Lung (tissue), 11 donors: ENCODE measurements at regions not wholly inside any gene's neighbourhood (a gene's known extent, or its start where the extent isn't known, plus 50 kb on each side); places are given as distances from the start of the nearest gene placed in this dataset.

Experiments used
- ATAC-seq: fragments of 200-7000 bp; cut with Tn5 transposase; one replicate; pipeline ENCODE4 v1.9.1; 2020; ENCODE audit warnings: moderate number of reproducible peaks; ENCODE audit not compliant: insufficient read depth, low FRiP score
- DNase-seq, 3 donors: peaks; one replicate each; pipeline ENCODE4 v3.0.0-alpha.2; 2013 to 2017
- H3K27ac ChIP-seq, 2 donors: one replicate each; pipeline ENCODE4 v1.5.1; 2013; ENCODE audit warnings: mild to moderate bottlenecking in 2 of 2, moderate library complexity in 2 of 2, control low read depth in 1 of 2, inconsistent platforms in 1 of 2, low read depth in 1 of 2, low read length in 1 of 2
- H3K27me3 ChIP-seq, 3 donors: one replicate each; pipeline ENCODE4 v1.5.1; 2013; ENCODE audit warnings: low read length in 2 of 3; ENCODE audit not compliant: control insufficient read depth in 3 of 3, insufficient read depth in 3 of 3
- H3K36me3 ChIP-seq, 4 donors: one replicate each; pipeline ENCODE4 v1.5.1; 2013; ENCODE audit warnings: low read length in 4 of 4, mild to moderate bottlenecking in 1 of 4, moderate library complexity in 1 of 4; ENCODE audit not compliant: control insufficient read depth in 4 of 4, insufficient read depth in 4 of 4
- H3K4me1 ChIP-seq, 5 donors: one replicate each; pipeline ENCODE4 v1.5.1; 2013; ENCODE audit warnings: low read length in 5 of 5, mild to moderate bottlenecking in 2 of 5, moderate library complexity in 1 of 5; ENCODE audit not compliant: control insufficient read depth in 5 of 5, insufficient read depth in 5 of 5
- H3K4me3 ChIP-seq: one replicate; pipeline ENCODE4 v1.5.1; 2013; ENCODE audit warnings: mild to moderate bottlenecking, control low read depth, moderate library complexity
- H3K9ac ChIP-seq, 2 donors: one replicate each; pipeline ENCODE4 v1.5.1; 2013; ENCODE audit warnings: low read length in 2 of 2, control low read depth in 1 of 2; ENCODE audit not compliant: insufficient read depth in 1 of 2
- H3K9me3 ChIP-seq, 4 donors: one replicate each; pipeline ENCODE4 v1.5.1; 2013; ENCODE audit warnings: low read length in 3 of 4, mild to moderate bottlenecking in 1 of 4, moderate library complexity in 1 of 4; ENCODE audit not compliant: control insufficient read depth in 4 of 4, insufficient read depth in 3 of 4
- CTCF ChIP-seq: IDR thresholded peaks from 2 replicates; pipeline ENCODE4 v1.5.1; 2012; ENCODE audit warnings: mild to moderate bottlenecking; ENCODE audit errors: control extremely low read depth, extremely low read depth
- WGBS, 2 donors: extraction: QIAGEN DNeasy Blood & Tissue Kit; methylation state at CpG; one replicate each; pipeline ENCODE4 v1.1.7; 2013; 5-methylcytosine and 5-hydroxymethylcytosine counted together
- donor health status: control.
- donor health status: control.
- donor health status: Bipolar disorder and iron deficiency.
- donor health status: healthy.
- donor health status: DM: yes; HTN: yes; CAD: no.

GRCh38 chr2:47724221-47724981, 58.5 kb upstream of the MSH6 start:
- DNase-seq = no peak
- Histone ChIP-seq H3K4me1 (no peaks in the 10 kb centered on the region), H3K9ac (no peak overlapping the region), H3K9me3 (no peaks in the 10 kb centered on the region), H3K4me3 (no peak overlapping the region), H3K27me3 (no peaks in the 10 kb centered on the region), H3K36me3 (no peaks in the 10 kb centered on the region), H3K27ac (no peak overlapping the region)
- no peak for ATAC-seq
- WGBS, 2 donors = 84 to 85% methylated on average over 9 of the region's 9 CpGs
- no peak for TF ChIP-seq CTCF

- WGBS, 2 donors = 92 to 93% methylated on average over 8 of the region's 8 CpGs
- no peak for DNase-seq
These were observed 61.6 kb upstream of the MSH6 start for GRCh38 chr2:47721296-47721695.

DNA sequence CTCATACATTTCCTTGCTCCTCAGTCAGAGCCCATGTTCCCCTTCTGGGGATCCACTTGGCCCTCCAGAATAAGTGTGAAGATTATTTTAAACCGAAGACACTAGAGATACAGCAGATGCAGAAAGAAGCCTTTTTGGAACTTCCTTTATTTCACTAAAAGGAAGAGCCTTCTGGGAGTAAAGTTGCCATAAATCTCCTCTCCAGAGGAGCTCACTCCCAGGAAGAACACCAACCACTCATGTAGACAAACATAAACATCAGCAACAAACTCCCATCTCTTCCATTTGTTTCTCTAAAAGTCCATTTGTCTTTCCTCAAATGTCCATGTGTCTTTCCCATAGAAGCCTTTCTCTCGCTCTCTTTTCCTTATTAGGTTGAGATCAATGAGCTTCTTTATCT, 62.4 kb upstream of the MSH6 start:
- Histone ChIP-seq H3K4me3 (no peak overlapping the region), H3K36me3 (no peaks in the 10 kb centered on the region), H3K27me3 (no peaks in the 10 kb centered on the region), H3K27ac (no peak overlapping the region), H3K4me1 (no peaks in the 10 kb centered on the region), H3K9me3 (no peaks in the 10 kb centered on the region), H3K9ac (no peak overlapping the region)
- ATAC-seq (no peak), DNase-seq (no peak)
- TF ChIP-seq CTCF = no peak
- WGBS, 2 donors = 20 to 32% methylated on average over 2 of the region's 2 CpGs

More at GRCh38 chr2:47721296-47721695, 61.6 kb upstream of the MSH6 start:
- no peak for ATAC-seq
- no peaks in the 10 kb centered on the region for H3K9me3 ChIP-seq
- no peak overlapping the region for H3K27ac ChIP-seq
- H3K36me3 ChIP-seq = no peaks in the 10 kb centered on the region
- no peak overlapping the region for H3K9ac ChIP-seq
- no peak overlapping the region for H3K4me3 ChIP-seq
- no peaks in the 10 kb centered on the region for H3K4me1 ChIP-seq
- TF ChIP-seq CTCF = no peak
- no peaks in the 10 kb centered on the region for H3K27me3 ChIP-seq

DNA sequence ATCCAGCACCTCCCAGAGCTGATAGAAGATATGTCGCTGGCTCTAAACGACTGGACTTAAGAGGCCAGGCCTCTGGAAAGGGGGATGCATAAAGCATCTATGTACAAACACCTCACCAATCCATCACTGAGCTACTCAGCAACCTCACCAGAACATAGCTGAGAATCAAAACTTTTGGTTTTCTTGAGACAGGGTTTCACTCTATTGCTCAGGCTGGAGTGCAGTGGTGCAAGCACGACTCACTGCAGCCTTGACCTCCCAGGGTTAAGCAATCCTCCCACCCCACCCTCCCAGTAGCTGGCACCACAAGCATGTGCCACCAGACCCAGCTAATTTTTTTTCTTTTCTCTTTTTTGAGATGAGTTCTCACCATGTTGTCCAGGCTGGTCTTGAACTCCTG, 62.9 kb upstream of the MSH6 start:
- no peak overlapping the region for H3K9ac ChIP-seq
- no peaks in the 10 kb centered on the region for H3K27me3 ChIP-seq
- 64 to 65% methylated on average over 3 of the region's 3 CpGs for WGBS, 2 donors
- no peaks in the 10 kb centered on the region for H3K9me3 ChIP-seq
- no peaks in the 10 kb centered on the region for H3K4me1 ChIP-seq
- ATAC-seq = no peak
- H3K36me3 ChIP-seq = no peaks in the 10 kb centered on the region
- no peak for TF ChIP-seq CTCF
- no peak overlapping the region for H3K4me3 ChIP-seq
- DNase-seq = no peak
- H3K27ac ChIP-seq = no peak overlapping the region
